ENCODE measurements at regions not wholly inside any gene's neighbourhood (a gene's known extent, or its start where the extent isn't known, plus 50 kb on each side); places are given as distances from the start of the nearest gene placed in this dataset.
A peak's percentile ranks its signal among the peaks of the same experiment; 100 is the strongest.

DNA sequence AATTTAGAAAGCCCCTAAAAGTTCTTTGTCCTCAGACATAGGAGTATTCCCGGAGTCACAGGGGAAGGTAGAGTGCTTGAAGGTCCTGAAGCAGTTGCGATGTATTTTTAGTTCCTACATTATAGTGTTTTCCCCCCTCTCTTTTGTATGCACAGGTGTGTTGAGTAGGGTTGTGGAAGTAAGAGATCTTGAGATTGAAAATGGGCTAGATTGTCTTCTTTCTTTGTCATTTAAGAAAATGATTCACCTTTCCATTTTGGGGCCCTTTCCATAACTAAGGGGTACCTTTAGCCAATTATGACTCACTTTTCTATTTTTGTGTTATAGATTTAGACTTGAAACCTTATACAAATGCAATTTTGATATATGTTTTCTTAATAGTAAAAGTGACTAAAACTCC is 75.8 kb upstream of the AFF2 start:
- H3K9me3 ChIP-seq (ENCODE audit: insufficient read depth, low read depth, low read length) = no peaks in the 10 kb centered on the region
- H3K27ac Mint-ChIP-seq (ENCODE audit: unreplicated experiment) = no peak overlapping the region

DNA sequence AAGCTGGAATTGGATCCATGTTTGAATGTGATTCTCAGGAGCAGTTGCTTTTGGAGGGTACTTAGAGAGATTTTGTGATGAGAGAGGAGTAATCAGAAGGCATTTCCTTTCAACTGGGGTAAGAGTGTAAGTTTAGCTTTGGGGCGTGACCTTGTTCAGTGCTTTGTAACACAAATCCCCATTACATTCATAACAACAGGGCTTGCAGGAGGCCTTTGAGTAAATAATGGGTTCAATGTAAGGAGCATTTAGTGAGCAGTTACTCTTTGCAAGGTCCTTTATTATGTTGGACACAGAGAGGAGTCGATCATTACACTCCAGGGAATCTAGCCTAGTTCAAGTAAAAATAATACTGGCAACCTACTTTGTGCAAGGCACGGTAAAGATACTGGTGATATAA is 74.0 kb upstream of the AFF2 start:
- Histone ChIP-seq H3K4me2 (ENCODE audit: low read length) (no peak overlapping the region), H3K9ac (ENCODE audit: low read length) (no peak overlapping the region), H4K20me1 (ENCODE audit: insufficient read depth, low read length) (no peaks in the 10 kb centered on the region), H2AFZ (ENCODE audit: low read depth, low read length) (no peak overlapping the region), H3K27me3 (ENCODE audit: insufficient read depth, low read length) (no peaks in the 10 kb centered on the region), H3K27ac (ENCODE audit: low read depth, low read length) (no peak overlapping the region), H3K4me3 (ENCODE audit: insufficient read depth, low read depth, low read length) (no peak overlapping the region), H3K36me3 (ENCODE audit: insufficient read depth, low read length) (no peaks in the 10 kb centered on the region), H3K79me2 (ENCODE audit: insufficient read depth, low read length) (no peaks in the 10 kb centered on the region), H3K4me1 (ENCODE audit: insufficient read depth, low read length) (no peaks in the 10 kb centered on the region), H3K9me3 (ENCODE audit: insufficient read depth, low read depth, low read length) (no peaks in the 10 kb centered on the region)
- FAIRE-seq = peak; percentile 47
- H3K4me3 Mint-ChIP-seq (ENCODE audit: unreplicated experiment) = no peak overlapping the region
- DNase-seq (ENCODE audit: low read depth) = no peak
- H3K27me3 Mint-ChIP-seq (ENCODE audit: low read depth, unreplicated experiment) = no peaks in the 10 kb centered on the region
- H3K27ac Mint-ChIP-seq (ENCODE audit: unreplicated experiment) = no peak overlapping the region
- H3K36me3 Mint-ChIP-seq (ENCODE audit: low read depth, unreplicated experiment) = peaks cover 1% of the 10 kb centered on the region
- H3K9me3 Mint-ChIP-seq (ENCODE audit: unreplicated experiment) = no peaks in the 10 kb centered on the region
- no peak for TF ChIP-seq EZH2 (IDR thresholded peaks at IDR 0.05; ENCODE audit: insufficient read depth, low read length)
- TF ChIP-seq, protein P1, sequence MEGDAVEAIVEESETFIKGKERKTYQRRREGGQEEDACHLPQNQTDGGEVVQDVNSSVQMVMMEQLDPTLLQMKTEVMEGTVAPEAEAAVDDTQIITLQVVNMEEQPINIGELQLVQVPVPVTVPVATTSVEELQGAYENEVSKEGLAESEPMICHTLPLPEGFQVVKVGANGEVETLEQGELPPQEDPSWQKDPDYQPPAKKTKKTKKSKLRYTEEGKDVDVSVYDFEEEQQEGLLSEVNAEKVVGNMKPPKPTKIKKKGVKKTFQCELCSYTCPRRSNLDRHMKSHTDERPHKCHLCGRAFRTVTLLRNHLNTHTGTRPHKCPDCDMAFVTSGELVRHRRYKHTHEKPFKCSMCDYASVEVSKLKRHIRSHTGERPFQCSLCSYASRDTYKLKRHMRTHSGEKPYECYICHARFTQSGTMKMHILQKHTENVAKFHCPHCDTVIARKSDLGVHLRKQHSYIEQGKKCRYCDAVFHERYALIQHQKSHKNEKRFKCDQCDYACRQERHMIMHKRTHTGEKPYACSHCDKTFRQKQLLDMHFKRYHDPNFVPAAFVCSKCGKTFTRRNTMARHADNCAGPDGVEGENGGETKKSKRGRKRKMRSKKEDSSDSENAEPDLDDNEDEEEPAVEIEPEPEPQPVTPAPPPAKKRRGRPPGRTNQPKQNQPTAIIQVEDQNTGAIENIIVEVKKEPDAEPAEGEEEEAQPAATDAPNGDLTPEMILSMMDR (IDR thresholded peaks at IDR 0.05; ENCODE audit: insufficient read depth, low read depth, low read length) = no peak
- H3K4me1 Mint-ChIP-seq (ENCODE audit: low read depth, unreplicated experiment) = no peaks in the 10 kb centered on the region

More for the DNA sequence above, 75.8 kb upstream of the AFF2 start:
- Mint-ChIP-seq H3K27me3 (ENCODE audit: low read depth, unreplicated experiment) (no peaks in the 10 kb centered on the region), H3K9me3 (ENCODE audit: unreplicated experiment) (no peaks in the 10 kb centered on the region), H3K36me3 (ENCODE audit: low read depth, unreplicated experiment) (peaks cover 1% of the 10 kb centered on the region), H3K4me1 (ENCODE audit: low read depth, unreplicated experiment) (no peaks in the 10 kb centered on the region), H3K4me3 (ENCODE audit: unreplicated experiment) (no peak overlapping the region)
- FAIRE-seq (no peak), DNase-seq (ENCODE audit: low read depth) (no peak)
- no peak overlapping the region for H3K9ac ChIP-seq (ENCODE audit: low read length)
- no peaks in the 10 kb centered on the region for H3K36me3 ChIP-seq (ENCODE audit: insufficient read depth, low read length)
- H3K4me1 ChIP-seq (ENCODE audit: insufficient read depth, low read length) = no peaks in the 10 kb centered on the region
- H3K4me2 ChIP-seq (ENCODE audit: low read length) = no peak overlapping the region
- H3K27me3 ChIP-seq (ENCODE audit: insufficient read depth, low read length) = no peaks in the 10 kb centered on the region
- no peaks in the 10 kb centered on the region for H4K20me1 ChIP-seq (ENCODE audit: insufficient read depth, low read length)
- H2AFZ ChIP-seq (ENCODE audit: low read depth, low read length) = no peak overlapping the region
- H3K4me3 ChIP-seq (ENCODE audit: insufficient read depth, low read depth, low read length) = no peak overlapping the region
- H3K79me2 ChIP-seq (ENCODE audit: insufficient read depth, low read length) = no peaks in the 10 kb centered on the region
- no peak overlapping the region for H3K27ac ChIP-seq (ENCODE audit: low read depth, low read length)
- TF ChIP-seq, protein P1 (IDR thresholded peaks at IDR 0.05; ENCODE audit: insufficient read depth, low read depth, low read length) = no peak
- TF ChIP-seq EZH2 (IDR thresholded peaks at IDR 0.05; ENCODE audit: insufficient read depth, low read length) = no peak

DNA sequence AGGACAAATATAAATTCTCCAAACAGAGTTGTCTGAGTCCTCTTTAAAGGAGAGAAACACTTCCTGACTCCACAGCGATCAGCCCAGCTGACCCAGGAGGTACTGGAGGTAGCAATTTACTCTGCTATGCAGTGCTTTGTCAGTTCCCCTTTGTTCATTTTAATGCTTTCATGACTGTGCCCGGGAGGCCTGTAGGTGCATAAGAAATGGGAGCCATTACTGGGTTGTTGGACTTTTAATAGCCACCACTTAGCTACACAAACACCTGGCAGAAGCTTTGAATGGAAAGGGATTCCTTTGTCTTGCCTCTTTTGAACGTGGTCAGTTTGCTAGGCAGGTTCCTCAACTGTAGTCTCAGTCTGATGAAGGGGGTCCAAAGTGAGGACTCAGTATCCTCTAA is 59.0 kb upstream of the AFF2 start:
- H3K36me3 Mint-ChIP-seq (ENCODE audit: low read depth, unreplicated experiment) = no peaks in the 10 kb centered on the region
- peaks cover 3% of the 10 kb centered on the region for H3K27me3 Mint-ChIP-seq (ENCODE audit: low read depth, unreplicated experiment)
- H3K27ac Mint-ChIP-seq (ENCODE audit: unreplicated experiment) = no peak overlapping the region

More for the DNA sequence above, 59.0 kb upstream of the AFF2 start:
- Histone ChIP-seq H3K4me2 (ENCODE audit: low read length) (no peak overlapping the region), H3K9ac (ENCODE audit: low read length) (no peak overlapping the region), H3K79me2 (ENCODE audit: insufficient read depth, low read length) (no peaks in the 10 kb centered on the region), H2AFZ (ENCODE audit: low read depth, low read length) (no peak overlapping the region), H3K9me3 (ENCODE audit: insufficient read depth, low read depth, low read length) (no peaks in the 10 kb centered on the region), H3K27me3 (ENCODE audit: insufficient read depth, low read length) (no peaks in the 10 kb centered on the region), H4K20me1 (ENCODE audit: insufficient read depth, low read length) (no peaks in the 10 kb centered on the region), H3K36me3 (ENCODE audit: insufficient read depth, low read length) (no peaks in the 10 kb centered on the region), H3K4me1 (ENCODE audit: insufficient read depth, low read length) (no peaks in the 10 kb centered on the region), H3K4me3 (ENCODE audit: insufficient read depth, low read depth, low read length) (no peak overlapping the region), H3K27ac (ENCODE audit: low read depth, low read length) (no peak overlapping the region)
- FAIRE-seq = no peak
- Mint-ChIP-seq H3K4me1 (ENCODE audit: low read depth, unreplicated experiment) (no peaks in the 10 kb centered on the region), H3K4me3 (ENCODE audit: unreplicated experiment) (no peak overlapping the region), H3K9me3 (ENCODE audit: unreplicated experiment) (peaks cover 2% of the 10 kb centered on the region)
- TF ChIP-seq, protein P1 (IDR thresholded peaks at IDR 0.05; ENCODE audit: insufficient read depth, low read depth, low read length) = no peak
- TF ChIP-seq EZH2 (IDR thresholded peaks at IDR 0.05; ENCODE audit: insufficient read depth, low read length) = no peak
- DNase-seq (ENCODE audit: low read depth) = no peak
